PFSK-1 (cell line): ENCODE measurements at regions not wholly inside any gene's neighbourhood (a gene's known extent, or its start where the extent isn't known, plus 50 kb on each side); places are given as distances from the start of the nearest gene placed in this dataset.

Experiments used
- POLR2AphosphoS5 ChIP-seq: IDR thresholded peaks from 2 replicates; pipeline ENCODE4 v1.6.1; 2012; ENCODE audit warnings: low read depth, mild to moderate bottlenecking, control low read depth, low read length, moderate library complexity
- TAF1 ChIP-seq: IDR thresholded peaks from 2 replicates; pipeline ENCODE4 v1.6.1; 2012; ENCODE audit warnings: low read length, control low read depth, borderline replicate concordance; ENCODE audit not compliant: insufficient read depth

DNA sequence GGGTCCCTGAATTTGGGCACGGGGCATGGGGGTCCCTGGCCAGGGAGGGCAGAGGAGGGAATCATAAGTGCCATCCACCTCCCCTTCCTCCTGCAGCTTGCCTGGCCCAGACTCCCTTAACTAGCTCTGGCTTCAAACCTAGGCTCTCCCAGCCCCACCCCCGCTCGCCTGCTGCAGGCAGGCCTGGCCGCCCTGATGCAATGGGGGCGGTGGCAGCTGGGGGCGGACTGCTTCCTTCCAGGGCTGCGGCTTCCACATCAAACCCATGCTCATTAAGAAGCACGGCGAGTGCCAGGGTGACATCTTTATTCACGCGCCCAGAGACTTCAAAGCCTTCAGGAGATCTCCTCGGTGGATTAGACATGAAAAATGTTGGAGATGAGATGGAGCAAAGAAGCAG, 123.1 kb downstream of the TPRA1 start:
- no peak for TF ChIP-seq TAF1
- no peak for TF ChIP-seq POLR2AphosphoS5
